GM10266 (cell line): ENCODE measurements at regions not wholly inside any gene's neighbourhood (a gene's known extent, or its start where the extent isn't known, plus 50 kb on each side); places are given as distances from the start of the nearest gene placed in this dataset.
A peak's percentile ranks its signal among the peaks of the same experiment; 100 is the strongest.
"Not testable (repeated sequence)": the region's sequence is repeated elsewhere in the genome, so short reads cannot be mapped to it uniquely, and the experiment has no call there.

Experiments used
- DNase-seq: peaks from one replicate; pipeline ENCODE4 v3.0.0; 2012; ENCODE audit errors: extremely low spot score
- CTCF ChIP-seq: IDR thresholded peaks from 2 replicates; pipeline ENCODE4 v1.5.1; 2012; ENCODE audit warnings: mild to moderate bottlenecking, low read depth; ENCODE audit not compliant: control insufficient read depth, insufficient read depth; ENCODE audit errors: missing control alignments

GRCh38 chr3:115204475-115204874 is 57.4 kb upstream of the ZBTB20 start:
- TF ChIP-seq CTCF = no peak
- DNase-seq = no peak

GRCh38 chr3:115208066-115208750 is 61.1 kb upstream of the ZBTB20 start:
- no peak for DNase-seq
- no peak for TF ChIP-seq CTCF

GRCh38 chr3:115211810-115212492 is 64.9 kb upstream of the ZBTB20 start:
- no peak for DNase-seq

GRCh38 chr3:115212615-115213014 is 65.5 kb upstream of the ZBTB20 start:
- DNase-seq = no peak
- no peak for TF ChIP-seq CTCF

More at GRCh38 chr3:115211810-115212492, 64.9 kb upstream of the ZBTB20 start:
- no peak for TF ChIP-seq CTCF

- DNase-seq = not testable (repeated sequence)
Measured at GRCh38 chr3:115213052-115213451, 66.0 kb upstream of the ZBTB20 start.

GRCh38 chr3:115217292-115217677 is 70.2 kb upstream of the ZBTB20 start:
- DNase-seq = no peak
- no peak for TF ChIP-seq CTCF

GRCh38 chr3:115217678-115218451 is 70.8 kb upstream of the ZBTB20 start:
- DNase-seq = peak; percentile 10
- peak; percentile 60 for TF ChIP-seq CTCF
